ENCODE measurements at regions not wholly inside any gene's neighbourhood (a gene's known extent, or its start where the extent isn't known, plus 50 kb on each side); places are given as distances from the start of the nearest gene placed in this dataset.
"Not testable (repeated sequence)": the region's sequence is repeated elsewhere in the genome, so short reads cannot be mapped to it uniquely, and the experiment has no call there.

DNA sequence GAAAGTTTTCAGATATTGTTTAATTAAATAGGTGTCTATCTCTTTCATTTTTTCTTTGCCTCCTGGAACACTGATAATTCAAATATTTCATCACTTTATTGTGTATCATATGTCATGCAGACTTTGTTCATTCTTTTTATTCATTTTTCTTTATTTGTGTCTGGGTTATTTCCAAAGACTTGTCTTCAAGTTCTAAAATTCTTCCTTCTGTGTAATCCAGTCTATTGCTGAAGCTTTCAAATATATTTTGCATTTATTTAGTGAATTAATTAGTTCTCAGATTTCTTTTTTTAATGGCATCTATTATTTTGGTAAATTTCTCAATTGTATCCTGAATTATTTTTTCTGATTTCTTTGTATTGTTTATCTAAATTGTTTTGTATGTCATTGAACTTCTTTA, 70.1 kb downstream of the ZNF330 start:
- DNase-seq = no peak

DNA sequence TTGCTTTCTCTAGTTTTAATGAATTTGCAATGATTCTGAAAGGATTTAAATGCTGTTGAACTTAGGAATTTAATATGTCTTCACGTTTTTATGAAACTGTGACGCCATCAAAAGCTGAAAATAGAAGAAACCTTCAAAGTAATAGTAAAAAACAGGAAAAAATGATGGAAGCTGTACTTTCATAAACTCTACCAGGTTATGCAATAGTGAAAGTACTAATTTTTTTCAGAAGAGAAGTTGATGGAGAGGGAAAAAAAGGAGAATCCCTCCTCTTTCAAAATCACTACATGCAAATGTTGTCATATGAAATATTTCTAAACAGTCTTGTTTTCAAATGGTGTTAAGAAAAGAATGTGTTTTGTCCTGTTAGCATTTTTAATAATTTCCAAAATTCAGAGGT, 73.6 kb downstream of the ZNF330 start:
- no peak for DNase-seq

DNA sequence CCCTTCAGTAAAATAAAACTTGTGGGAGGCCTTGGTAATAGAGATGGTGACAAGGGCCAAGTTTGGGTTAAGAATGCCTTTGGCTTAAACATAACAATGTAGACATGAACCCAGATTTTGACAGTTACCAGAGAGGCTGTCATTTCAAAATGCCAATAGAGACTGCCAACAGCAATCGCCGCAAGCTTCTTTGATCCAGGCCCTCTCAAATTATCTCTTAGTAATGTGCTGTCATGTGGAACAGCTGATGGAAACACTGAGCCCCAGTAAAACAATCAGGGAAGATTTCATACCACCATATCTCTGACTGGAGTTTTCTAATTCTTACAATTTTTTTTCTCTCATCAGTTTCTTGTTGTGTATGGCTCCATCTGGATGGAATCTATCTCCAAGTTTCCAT, 80.5 kb downstream of the ZNF330 start:
- DNase-seq = no peak

DNA sequence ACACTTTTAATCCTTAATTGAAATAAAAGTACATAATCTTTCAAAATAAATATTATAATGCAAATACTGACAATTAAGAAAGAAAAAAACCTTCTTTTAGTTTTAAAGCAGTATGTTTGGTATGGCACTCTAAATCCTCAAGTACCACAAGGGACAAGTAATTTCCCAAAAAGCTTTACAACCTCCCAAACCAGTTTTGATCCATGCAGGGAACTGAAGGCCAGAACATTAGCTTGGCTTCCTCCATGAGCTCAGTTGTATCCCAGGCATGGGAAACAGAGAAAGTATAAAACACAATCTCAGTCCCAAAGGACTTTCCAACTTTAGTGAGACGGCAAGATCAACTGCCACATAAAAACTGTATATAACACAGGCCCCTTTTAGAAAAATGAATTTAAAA, 82.2 kb downstream of the ZNF330 start:
- no peak for DNase-seq

DNA sequence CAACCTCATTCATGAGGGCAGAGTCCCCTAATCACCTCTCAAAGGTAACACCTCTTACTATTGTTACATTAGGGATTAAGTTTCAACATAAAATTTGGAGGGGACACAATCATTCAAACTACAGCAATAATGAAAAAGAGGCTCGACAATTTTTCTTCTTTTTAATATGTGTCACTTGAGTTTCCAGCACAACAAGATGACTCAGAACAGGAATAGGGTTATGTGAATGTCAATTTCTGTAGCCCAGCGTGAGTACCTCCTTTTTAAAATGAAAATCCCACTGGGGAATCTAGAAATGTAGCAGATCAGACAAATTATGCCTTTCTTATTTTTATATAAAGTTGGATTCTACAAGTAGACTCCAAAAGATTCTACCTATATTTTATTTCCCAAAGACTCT, 83.7 kb downstream of the ZNF330 start:
- DNase-seq = no peak

DNA sequence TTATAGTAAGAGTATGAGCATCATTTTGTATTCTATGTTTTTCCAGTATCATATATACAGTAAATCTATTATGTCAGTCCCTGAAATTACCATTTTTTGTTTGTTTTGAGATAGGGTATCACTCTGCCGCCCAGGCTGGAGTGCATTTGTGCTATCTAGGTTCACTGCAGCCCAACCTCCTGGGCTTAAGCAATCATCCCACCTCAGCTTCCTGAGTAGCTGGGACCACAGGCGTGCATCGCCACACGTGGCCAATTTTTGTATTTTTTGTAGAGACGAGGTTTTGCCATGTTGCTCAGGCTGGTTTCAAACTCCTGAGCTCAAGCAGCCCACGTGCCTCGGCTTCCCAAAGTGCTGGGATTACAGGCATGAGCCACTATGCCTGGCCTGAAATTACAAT, 85.6 kb downstream of the ZNF330 start:
- DNase-seq = no peak

DNA sequence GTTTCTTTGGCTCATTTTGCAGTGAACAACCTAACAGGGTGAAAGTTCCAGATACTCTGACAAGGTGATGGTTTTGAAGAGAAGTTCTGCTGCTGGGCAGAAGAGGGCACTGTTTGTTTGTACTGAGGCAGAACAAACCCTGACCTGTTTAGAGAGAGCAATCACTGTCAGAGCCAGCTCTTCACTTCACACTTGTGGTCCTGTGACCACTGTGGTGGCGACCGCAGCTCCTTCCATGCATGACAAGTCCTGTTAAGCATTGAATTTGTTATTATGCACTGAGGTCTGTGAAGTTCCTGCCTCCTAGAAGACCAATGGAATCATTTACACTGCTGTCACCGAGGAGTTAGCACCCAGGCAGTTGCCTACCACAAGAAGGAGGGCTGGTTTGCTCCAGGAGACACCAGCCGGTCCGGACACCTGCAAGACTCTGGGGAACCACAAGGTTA, 86.6 kb downstream of the ZNF330 start:
- peak; percentile 29 to 32 for DNase-seq

DNA sequence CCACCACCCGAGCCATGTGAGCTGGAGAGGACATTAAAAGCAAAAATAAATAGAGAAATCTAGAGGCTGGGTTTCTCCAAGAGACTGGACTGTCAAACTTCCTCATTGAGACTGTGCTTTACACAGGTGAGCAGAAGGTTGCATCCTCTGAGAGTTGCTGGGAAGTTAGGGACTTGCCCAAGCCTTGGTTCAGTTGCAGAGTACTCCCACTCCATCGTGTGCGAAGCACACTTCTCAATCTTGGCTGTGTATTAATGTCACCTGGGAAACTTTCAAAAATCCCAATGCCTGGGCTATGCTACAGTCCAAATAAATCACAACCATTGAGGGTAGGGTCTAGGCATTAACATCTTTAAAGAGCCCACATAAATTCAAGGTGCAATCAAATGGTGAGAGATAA, 89.2 kb downstream of the ZNF330 start:
- no peak for DNase-seq

DNA sequence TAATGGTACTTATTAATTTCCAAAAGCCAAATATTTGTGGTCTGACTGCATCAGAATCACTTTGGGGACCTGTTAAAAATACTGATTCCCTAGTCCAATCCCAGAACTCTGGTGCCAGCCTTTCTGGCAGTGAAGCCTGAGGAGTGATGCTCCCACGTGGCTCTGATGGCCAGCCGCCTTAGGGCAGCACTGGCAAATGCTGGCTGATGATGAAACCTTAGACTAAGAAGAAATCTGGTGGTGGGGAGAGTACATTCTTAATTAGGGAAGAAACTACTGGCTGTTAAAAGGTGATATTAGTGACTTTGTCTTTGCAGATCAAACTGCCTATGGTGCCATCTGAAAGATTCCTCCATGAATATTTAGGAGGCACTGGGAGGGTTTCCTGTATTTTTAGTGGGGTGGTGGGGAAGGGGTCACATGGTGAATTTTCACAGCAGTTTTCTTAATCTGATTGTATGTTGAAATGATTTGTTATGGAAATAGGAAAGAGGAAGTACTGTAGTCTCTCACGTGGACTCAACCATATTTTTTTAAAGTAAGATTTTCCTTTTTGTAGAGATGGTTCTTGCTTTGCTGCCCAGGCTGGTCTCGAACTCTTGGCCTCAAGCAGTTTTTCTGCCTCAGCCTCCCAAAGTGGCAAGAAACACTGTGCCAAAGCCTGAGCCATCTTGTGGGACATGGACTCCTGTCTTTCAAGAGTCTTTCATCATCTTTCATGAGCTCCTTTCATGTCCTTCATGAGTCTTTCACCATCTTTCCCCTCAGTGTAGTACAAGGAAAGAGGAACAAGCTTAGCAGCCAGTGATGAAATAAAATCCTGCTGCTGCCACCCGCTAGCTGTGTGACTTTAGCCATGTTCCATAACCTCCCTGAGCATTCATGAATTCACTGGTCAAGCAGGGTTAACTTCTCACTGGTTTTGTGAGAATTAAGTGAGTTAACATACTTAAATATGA, 90.8 kb downstream of the ZNF330 start:
- DNase-seq = no peak

DNA sequence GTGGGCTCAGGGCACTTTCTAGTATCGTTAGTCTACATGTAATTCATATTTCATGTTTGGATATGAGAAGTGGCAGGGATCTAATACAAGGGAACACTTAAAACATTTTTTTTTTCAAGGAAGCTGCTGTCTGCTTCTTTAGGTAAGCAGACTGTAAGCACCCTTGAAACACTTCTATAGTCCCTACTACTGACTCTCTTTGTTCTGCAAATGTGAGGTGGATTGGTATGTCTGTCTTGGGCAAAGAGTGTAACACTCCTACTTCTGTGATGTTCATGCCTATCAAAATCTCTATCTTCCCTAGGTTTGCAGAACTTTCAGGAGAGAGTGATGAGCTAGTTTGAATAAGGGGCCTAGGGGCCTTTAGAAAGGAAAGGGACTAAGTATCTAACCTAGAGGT, 93.9 kb downstream of the ZNF330 start:
- no peak for DNase-seq

DNA sequence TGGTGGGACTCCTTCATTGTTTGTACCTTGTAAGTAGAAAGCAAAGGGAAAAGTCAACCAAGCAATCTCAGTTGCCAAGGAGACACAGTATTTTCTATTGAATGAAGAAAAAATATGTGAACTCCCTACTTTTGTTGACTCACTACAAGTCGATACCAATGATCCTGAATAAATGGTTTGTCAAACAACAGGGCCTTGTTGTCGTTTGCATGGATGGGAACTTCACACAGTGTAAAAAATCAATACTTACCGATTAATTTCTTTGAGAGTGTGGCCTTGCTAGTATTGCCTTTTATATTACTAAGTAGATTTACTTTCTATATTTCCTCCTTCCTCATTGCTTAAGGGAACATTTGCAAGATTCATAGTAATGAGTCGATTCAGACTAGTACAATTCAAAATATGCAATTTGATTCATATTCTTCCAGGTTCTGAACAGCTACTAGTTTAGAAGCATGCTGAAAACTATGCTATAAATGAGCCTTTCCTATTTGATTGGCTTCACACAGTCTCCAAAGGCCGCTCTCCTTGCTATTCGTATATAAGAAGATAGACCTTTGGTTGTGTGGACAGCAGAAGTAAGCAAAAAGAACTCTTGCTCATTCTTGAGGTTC, 108.0 kb downstream of the ZNF330 start:
- no peak for DNase-seq

DNA sequence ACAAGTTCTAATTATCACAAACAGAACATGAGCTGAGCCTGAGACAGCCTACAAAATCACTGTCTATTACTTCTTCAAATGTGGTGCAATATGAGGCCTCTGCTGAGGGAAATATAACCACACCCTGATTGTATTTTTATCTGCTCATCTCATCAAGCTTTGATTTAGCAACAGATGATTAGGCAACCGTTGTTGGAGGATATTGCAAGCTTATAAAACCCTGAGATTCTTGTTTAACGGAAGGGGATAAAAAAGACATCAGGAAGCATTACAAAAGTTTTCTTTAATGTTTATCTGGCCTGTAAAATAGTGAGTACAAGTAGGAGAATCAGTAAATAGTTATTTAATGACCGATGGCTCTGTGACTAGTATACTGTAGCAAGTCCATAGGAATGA, 108.5 kb downstream of the ZNF330 start:
- DNase-seq = no peak

DNA sequence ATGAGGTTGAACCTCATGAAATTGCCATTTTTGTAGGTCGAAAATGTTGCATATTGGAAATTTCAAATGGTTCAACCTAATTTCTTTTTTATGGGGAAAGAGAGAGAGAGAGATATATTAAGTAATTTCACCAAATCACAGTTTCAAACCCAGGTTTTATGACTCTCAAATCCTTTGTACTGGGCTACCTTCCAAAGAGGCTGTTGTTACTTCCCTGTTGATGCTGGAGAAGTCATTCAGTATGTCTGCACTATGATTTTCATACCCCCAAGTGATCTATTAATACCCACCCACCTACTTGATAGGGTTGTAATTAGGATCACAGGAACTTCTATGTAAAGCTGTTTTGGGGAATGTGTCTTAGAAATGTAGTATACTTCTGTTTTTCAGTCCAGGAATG, 109.9 kb downstream of the ZNF330 start:
- no peak for DNase-seq

DNA sequence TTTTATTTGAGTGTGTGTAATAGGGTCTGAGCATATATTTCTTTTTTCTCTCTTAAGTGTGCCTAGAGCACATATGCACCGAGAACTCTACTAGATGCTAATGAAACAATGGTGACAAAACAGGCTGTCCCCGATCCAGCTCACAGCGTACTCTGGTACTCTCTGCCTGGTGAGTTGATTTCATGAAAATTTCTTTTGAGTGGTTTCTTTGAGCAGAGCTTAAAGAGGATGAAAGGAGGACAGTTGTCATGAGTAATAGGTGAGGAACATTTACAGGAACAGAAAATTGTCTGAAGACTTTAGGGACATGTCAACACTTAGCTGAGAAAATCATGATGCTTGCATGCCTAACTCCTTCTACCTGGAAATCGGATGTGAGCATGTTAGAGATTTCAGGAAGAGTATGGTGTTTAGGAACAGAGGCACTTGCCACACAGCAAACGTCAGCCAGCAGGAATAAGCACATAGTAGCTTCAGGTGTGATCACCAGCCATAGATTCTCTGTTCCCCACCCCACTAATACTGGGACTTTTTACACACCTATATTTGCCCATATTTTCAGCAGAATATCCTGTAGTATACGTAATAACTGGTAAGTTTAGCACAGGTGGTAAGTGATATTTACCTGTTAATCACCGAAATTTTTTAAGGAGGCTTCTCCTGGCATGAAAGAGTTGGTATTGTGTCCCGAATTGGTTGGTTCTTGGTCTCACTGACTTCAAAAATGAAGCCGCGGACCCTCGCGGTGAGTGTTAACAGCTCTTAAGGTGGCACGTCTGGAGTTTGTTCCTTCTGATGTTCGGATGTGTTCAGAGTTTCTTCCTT, 111.1 kb downstream of the ZNF330 start:
- DNase-seq = no peak

DNA sequence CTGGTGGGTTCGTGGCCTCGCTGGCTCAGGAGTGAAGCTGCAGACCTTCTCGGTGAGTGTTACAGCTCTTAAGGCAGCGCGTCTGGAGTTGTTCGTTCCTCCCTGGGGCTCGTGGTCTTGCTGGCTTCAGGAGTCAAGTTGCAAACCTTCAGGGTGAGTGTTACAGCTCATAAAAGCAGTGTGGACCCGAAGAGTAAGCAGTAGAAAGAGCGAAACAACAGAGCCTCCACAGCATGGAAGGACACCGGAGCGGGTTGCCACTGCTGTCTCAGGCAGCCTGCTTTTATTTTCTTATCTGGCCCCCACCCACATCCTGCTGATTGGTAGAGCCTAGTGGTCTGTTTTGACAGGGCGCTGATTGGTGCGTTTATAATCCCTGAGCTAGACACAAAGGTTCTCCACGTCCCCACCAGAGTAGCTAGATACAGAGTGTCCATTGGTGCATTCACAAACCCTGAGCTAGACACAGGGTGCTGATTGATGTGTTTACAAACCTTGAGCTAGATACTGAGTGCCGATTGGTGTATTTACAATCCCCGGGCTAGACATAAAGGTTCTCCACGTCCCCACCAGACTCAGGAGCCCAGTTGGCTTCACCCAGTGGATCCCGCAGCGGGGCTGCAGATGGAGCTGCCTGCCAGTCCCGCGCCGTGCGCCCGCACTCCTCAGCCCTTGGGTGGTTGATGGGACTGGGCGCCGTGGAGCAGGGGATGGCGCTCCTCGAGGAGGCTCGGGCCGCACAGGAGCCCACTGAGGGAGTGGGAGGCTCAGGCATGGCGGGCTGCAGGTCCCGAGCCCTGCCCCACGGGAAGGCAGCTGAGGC, 111.9 kb downstream of the ZNF330 start:
- DNase-seq = not testable (repeated sequence)

DNA sequence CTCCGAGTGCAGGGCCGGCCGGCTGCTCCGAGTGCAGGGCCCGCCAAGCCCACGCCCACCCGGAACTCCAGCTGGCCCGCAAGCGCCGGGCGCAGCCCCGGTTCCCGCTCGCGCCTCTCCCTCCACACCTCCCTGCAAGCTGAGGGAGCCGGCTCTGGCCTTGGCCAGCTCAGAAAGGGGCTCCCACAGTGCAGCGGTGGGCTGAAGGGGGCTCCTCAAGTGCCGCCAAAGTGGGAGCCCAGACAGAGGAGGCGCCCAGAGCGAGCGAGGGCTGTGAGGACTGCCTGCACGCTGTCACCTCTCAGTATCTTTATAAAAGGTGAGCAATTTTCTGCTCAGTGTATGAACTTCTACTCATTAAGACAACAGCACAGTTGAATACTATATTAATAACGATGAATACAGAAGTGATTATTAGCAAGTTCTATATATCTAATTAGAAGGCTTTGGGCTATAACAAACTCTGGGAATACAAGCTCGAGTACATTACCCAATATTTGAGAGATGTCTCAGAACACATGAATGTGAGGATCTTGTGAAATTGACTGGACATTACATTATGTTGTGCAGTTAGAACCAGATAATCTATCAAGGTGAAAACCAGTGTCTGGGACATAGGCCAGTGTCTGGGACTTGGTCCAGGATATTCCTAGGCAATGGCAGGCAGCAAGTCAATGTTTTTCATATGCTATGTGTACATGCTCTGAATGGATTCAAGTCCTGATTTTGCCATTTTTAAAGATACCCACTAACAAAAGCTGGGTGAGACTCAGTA, 112.9 kb downstream of the ZNF330 start:
- DNase-seq = not testable (repeated sequence)

DNA sequence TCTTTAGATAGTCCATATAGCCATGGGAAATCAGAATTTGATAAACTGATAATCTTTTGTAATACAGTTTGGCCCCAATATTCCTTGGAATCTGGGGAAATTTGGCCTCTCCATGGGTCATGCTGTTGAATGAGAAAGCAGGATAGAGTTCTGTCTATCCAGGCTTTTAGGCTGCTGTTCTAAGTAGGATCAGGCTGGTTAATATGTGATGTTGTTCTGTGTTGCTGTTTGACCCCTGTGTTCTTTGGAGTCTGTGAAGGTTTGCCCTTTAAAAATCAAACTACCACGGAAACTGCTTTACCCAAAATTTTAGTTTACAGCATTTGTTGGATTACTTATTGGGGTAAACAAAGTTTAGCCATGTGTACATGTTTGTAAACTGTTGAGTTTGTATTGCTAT, 114.5 kb downstream of the ZNF330 start:
- no peak for DNase-seq

DNA sequence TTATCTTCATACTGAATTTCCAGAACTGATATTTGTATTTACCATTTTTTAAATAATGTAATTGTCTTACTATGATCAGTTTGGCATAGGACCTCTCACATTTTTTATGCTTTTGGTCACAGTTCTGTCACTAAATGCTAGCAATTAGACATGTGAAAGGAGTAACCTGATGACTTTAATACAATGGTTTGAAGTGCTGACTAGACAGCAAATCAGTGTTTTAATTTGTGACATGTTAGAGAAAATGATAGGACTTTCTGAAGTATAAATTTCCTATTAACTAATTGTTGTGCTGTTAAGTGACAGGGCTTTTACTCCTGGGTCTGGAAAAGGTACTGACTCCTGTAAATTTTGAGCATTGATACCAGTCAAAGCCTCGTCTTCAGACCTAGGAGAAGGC, 117.5 kb downstream of the ZNF330 start:
- no peak for DNase-seq

DNA sequence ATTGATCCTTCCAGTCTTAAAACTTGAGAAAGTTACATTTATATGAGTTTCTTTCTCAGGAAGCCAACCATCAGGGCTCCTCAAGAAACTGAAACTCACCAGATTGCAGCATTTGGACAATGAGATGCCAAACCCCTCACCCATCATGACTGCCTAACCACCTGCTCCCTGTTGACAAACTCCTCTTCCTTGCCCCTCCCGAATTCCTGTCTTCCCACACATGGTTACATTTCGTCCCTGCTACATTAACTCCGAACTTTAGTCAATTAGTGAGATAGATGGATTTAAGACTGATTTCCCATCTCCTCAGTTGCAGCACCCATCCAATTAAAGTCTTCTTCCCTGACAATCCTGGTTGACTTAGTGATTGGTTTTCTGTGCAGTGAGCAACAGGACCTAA, 118.7 kb downstream of the ZNF330 start:
- DNase-seq = no peak

DNA sequence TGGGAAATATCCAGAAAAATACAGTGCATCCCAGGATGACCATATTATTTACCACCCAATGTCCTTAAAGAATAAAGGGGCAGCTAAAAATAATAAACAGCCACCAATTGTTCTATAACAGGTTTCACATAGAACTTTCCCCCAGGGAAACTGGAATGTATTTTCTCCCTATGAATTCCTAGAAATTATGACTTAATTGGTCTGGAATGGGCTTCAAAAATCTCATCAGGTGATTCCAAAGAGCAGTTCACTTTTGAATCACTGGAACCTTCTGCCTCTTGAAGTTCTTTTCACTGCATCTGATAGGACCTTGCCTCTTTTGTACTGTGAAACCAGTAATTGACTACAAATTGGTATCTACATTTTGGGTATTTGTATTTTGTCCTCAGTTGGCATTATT, 119.3 kb downstream of the ZNF330 start:
- no peak for DNase-seq

DNA sequence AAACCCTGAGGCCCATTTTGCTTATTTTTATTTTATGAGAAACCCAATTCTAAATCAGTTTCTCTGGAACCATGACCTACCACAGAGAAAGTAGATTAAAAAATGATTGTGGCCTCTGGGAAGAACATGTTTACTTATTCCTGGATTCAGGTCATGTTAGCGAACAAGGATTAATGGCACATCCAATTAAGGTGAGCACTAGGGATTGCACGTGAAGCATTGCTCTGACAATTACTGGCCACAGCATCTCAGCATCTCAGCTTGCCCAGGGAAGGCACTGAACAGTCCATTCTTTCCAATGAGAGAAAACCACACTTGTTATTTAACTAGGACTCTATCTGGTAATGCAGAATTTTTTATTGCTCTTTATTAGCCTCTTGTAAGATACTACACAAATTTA, 119.8 kb downstream of the ZNF330 start:
- no peak for DNase-seq

DNA sequence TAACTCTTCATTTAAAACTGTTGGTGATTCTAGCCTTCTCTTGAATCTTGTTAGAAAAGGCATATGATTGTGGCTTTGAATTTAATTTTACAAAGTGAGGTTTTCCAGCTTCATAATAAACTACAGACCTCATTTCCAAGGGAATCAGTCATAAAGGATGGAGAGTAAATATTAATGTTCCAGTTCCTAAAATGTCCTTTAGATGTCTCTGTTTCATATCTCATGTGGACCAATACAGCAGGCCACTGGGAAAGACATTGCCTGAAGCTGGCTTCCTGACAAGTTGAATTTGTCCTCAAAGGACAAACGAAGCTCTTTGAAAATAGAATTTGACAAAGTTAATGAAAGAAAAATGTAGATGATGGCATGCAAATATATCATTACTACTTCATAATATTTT, 125.4 kb downstream of the ZNF330 start:
- peak; percentile 1 to 57 for DNase-seq

Measured in NCI-H2081 (cell line).